Testis (tissue), 2 donors: ENCODE measurements at regions not wholly inside any gene's neighbourhood (a gene's known extent, or its start where the extent isn't known, plus 50 kb on each side); places are given as distances from the start of the nearest gene placed in this dataset.

Experiments used
- DNase-seq: peaks from one replicate; pipeline ENCODE4 v3.0.0-alpha.2; 2019
- H3K27ac ChIP-seq, 2 donors: fragments of 200-600 bp; sonication (generic); one replicate each; pipeline ENCODE4 v1.5.1; 2019
- H3K27me3 ChIP-seq: fragments of 200-600 bp; sonication (generic); one replicate; pipeline ENCODE4 v1.5.1; 2019
- H3K36me3 ChIP-seq: fragments of 200-600 bp; sonication (generic); one replicate; pipeline ENCODE4 v1.5.1; 2017; ENCODE audit warnings: low read depth; ENCODE audit errors: missing control alignments
- H3K4me1 ChIP-seq: fragments of 200-600 bp; sonication (generic); one replicate; pipeline ENCODE4 v1.5.1; 2019
- H3K4me3 ChIP-seq, 2 donors: fragments of 200-600 bp; sonication (generic); one replicate each; pipeline ENCODE4 v1.5.1; 2017 to 2019
- H3K9me3 ChIP-seq: fragments of 200-600 bp; sonication (generic); one replicate; pipeline ENCODE4 v1.5.1; 2017
- POLR2A ChIP-seq: fragments of 450-650 bp; IDR thresholded peaks from one replicate; pipeline ENCODE4 v1.6.1; 2017; ENCODE audit warnings: antibody characterized with exemption, mild to moderate bottlenecking, moderate library complexity
- WGBS, 2 donors: methylation state at CpG; one replicate each; pipeline ENCODE4 v1.1.5; 2018; 5-methylcytosine and 5-hydroxymethylcytosine counted together
- intact Hi-C: fragments of 100-400 bp; cut with DNase I; formaldehyde crosslinking; loops from one replicate; pipeline ENCODE4 v1.15.1; 2023; ENCODE audit warnings: low total_unique reads
- TF ChIP-seq, protein P1 (sequence below), 3 experiments: fragments of 450-650 bp in 2 of 3; fragments of 200-600 bp in 1 of 3; sonication (generic) in 1 of 3; IDR thresholded peaks; one replicate each; pipeline ENCODE4 v1.5.1; 2016 to 2019; ENCODE audit warnings: antibody characterized with exemption in 3 of 3, mild to moderate bottlenecking in 2 of 3, moderate library complexity in 1 of 3

DNA sequence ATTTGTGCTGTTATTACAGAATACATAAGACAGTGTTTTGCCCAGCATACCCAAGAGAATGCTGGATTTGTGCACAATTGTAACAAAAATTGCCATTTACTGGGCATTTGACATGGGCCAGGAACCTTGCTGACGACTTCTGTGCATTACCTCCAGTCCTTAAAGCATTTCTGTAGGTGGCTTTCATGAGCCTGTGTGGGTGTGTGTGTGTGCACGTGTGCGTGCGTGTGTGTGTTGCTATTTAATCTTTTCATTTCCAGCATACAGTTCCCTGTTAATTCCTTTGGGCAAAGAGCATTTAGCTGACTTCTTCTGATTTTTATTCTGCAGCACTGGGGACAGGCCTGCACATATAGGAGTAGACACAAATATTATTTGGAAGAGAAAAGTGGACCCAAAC lies 134.4 kb downstream of the CYLD start:
- Histone ChIP-seq H3K4me3 (no peak overlapping the region), H3K36me3 (no peaks in the 10 kb centered on the region), H3K27me3 (no peaks in the 10 kb centered on the region), H3K27ac (no peak overlapping the region), H3K4me1 (no peaks in the 10 kb centered on the region), H3K9me3 (no peaks in the 10 kb centered on the region)
- no peak for TF ChIP-seq POLR2A
- TF ChIP-seq, protein P1, sequence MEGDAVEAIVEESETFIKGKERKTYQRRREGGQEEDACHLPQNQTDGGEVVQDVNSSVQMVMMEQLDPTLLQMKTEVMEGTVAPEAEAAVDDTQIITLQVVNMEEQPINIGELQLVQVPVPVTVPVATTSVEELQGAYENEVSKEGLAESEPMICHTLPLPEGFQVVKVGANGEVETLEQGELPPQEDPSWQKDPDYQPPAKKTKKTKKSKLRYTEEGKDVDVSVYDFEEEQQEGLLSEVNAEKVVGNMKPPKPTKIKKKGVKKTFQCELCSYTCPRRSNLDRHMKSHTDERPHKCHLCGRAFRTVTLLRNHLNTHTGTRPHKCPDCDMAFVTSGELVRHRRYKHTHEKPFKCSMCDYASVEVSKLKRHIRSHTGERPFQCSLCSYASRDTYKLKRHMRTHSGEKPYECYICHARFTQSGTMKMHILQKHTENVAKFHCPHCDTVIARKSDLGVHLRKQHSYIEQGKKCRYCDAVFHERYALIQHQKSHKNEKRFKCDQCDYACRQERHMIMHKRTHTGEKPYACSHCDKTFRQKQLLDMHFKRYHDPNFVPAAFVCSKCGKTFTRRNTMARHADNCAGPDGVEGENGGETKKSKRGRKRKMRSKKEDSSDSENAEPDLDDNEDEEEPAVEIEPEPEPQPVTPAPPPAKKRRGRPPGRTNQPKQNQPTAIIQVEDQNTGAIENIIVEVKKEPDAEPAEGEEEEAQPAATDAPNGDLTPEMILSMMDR (IDR thresholded peaks at IDR 0.05): no peak
- intact Hi-C loops: no loop called here
- WGBS, 2 donors: 82 to 94% methylated on average over 4 of the region's 4 CpGs
- no peak for DNase-seq

DNA sequence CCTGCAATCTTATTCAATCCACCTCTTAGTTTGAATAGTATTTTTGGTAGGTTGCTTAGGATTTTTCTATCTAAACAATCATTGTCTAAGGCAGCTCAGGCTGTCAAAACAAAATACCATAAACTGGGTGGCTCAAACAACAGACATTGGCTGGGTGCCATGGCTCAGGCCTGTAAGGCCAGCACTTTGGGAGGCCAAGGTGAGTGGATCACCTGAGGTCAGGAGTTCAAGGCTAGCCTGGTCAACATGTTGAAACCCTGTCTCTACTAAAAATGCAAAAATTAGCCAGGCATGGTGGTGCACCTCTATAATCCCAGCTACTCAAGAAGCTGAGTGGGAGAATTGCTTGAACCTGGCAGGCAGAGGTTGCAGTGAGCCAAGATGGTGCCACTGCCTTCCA lies 126.7 kb downstream of the CYLD start:
- TF ChIP-seq, protein P1 (IDR thresholded peaks at IDR 0.05): no peak
- TF ChIP-seq POLR2A: no peak
- Histone ChIP-seq H3K36me3 (no peaks in the 10 kb centered on the region), H3K27ac (no peak overlapping the region), H3K9me3 (no peaks in the 10 kb centered on the region), H3K4me3 (no peak overlapping the region), H3K4me1 (no peaks in the 10 kb centered on the region), H3K27me3 (no peaks in the 10 kb centered on the region)
- no peak for DNase-seq
- intact Hi-C loops: no loop called here

GRCh38 chr16:50866806-50867205 lies 124.9 kb downstream of the CYLD start:
- no peak overlapping the region for H3K4me3 ChIP-seq
- no peak for DNase-seq
- H3K36me3 ChIP-seq: no peaks in the 10 kb centered on the region
- no peak overlapping the region for H3K27ac ChIP-seq
- H3K27me3 ChIP-seq: no peaks in the 10 kb centered on the region
- no peak for TF ChIP-seq POLR2A
- TF ChIP-seq, protein P1 (IDR thresholded peaks at IDR 0.05): no peak
- no peaks in the 10 kb centered on the region for H3K9me3 ChIP-seq
- intact Hi-C loops: no loop called here
- WGBS, 2 donors: 96 to 97% methylated on average over 2 of the region's 2 CpGs
- no peaks in the 10 kb centered on the region for H3K4me1 ChIP-seq

GRCh38 chr16:50864386-50864785 lies 122.5 kb downstream of the CYLD start:
- H3K27ac ChIP-seq: no peak overlapping the region
- H3K9me3 ChIP-seq: no peaks in the 10 kb centered on the region
- TF ChIP-seq POLR2A: no peak
- TF ChIP-seq, protein P1 (IDR thresholded peaks at IDR 0.05): no peak
- no peaks in the 10 kb centered on the region for H3K4me1 ChIP-seq
- 83 to 85% methylated on average over 5 of the region's 5 CpGs for WGBS, 2 donors
- H3K27me3 ChIP-seq: no peaks in the 10 kb centered on the region
- no peak overlapping the region for H3K4me3 ChIP-seq
- no peak for DNase-seq
- intact Hi-C loops: no loop called here
- H3K36me3 ChIP-seq: no peaks in the 10 kb centered on the region

- TF ChIP-seq POLR2A: no peak
- TF ChIP-seq, protein P1 (IDR thresholded peaks at IDR 0.05): no peak
- H3K9me3 ChIP-seq: no peaks in the 10 kb centered on the region
- intact Hi-C loops: no loop called here
- WGBS, 2 donors: 54 to 69% methylated on average over 7 to 8 of the region's 8 CpGs
- no peaks in the 10 kb centered on the region for H3K27me3 ChIP-seq
- H3K4me3 ChIP-seq: no peak overlapping the region
- no peak for DNase-seq
- H3K27ac ChIP-seq: no peak overlapping the region
- H3K36me3 ChIP-seq: no peaks in the 10 kb centered on the region
- no peaks in the 10 kb centered on the region for H3K4me1 ChIP-seq
Observed at GRCh38 chr16:50863644-50864144, 121.8 kb downstream of the CYLD start.
